HEK293 (cell line): ENCODE measurements at regions not wholly inside any gene's neighbourhood (a gene's known extent, or its start where the extent isn't known, plus 50 kb on each side); places are given as distances from the start of the nearest gene placed in this dataset.

Source experiments
- CTCF ChIA-PET: fragments of 350-600 bp; formaldehyde crosslinking; extraction: SDS; loops from one replicate; lab custom pipeline; 2021; ENCODE audit warnings: antibody characterized with exemption; lab: Yijun Ruan, JAX
- POLR2A ChIA-PET: fragments of 300-600 bp; formaldehyde crosslinking; extraction: SDS; loops from one replicate; lab custom pipeline; 2020; ENCODE audit warnings: antibody characterized with exemption, inconsistent platforms; lab: Yijun Ruan, JAX
- H3K27ac ChIP-seq: fragments of 200-500 bp; sonication (Bioruptor generic); 2 replicates; pipeline ENCODE4 v1.5.1; 2014; ENCODE audit warnings: low read depth, low read length, control low read depth, inconsistent platforms; ENCODE audit errors: extremely low read depth
- H3K36me3 ChIP-seq, 2 experiments: fragments of 200-500 bp in 1 of 2; sonication (Bioruptor generic) in 1 of 2; 1 replicate in 1 of 2; 2 replicates in 1 of 2; pipeline ENCODE4 v1.5.1; 2014 to 2017; ENCODE audit warnings: inconsistent platforms in 2 of 2, low read length in 2 of 2; ENCODE audit not compliant: control insufficient read depth in 2 of 2, insufficient read depth in 1 of 2
- H3K4me1 ChIP-seq: fragments of 200-500 bp; sonication (Bioruptor generic); 2 replicates; pipeline ENCODE4 v1.5.1; 2014; ENCODE audit warnings: mild to moderate bottlenecking, low read length, inconsistent platforms; ENCODE audit not compliant: control insufficient read depth, insufficient read depth
- H3K4me3 ChIP-seq: 2 replicates; pipeline ENCODE4 v1.5.1; 2011; ENCODE audit warnings: low read depth, mild to moderate bottlenecking, control low read depth, low read length, moderate library complexity
- H3K9me3 ChIP-seq: fragments of 200-500 bp; sonication (Bioruptor generic); 2 replicates; pipeline ENCODE4 v1.5.1; 2014; ENCODE audit warnings: low read depth, low read length, inconsistent platforms; ENCODE audit not compliant: control insufficient read depth, insufficient read depth
- GFI1B ChIP-seq: fragments of 450-650 bp; formaldehyde crosslinking; IDR thresholded peaks from 2 replicates; pipeline ENCODE4 v1.5.1; 2016; ENCODE audit warnings: missing biosample characterization, missing genetic modification characterization
- MZF1 ChIP-seq: fragments of 450-650 bp; formaldehyde crosslinking; IDR thresholded peaks from 2 replicates; pipeline ENCODE4 v1.5.1; 2017; ENCODE audit warnings: missing biosample characterization, missing genetic modification characterization, borderline replicate concordance
- PBX3 ChIP-seq: sonication (generic); formaldehyde crosslinking; IDR thresholded peaks from 2 replicates; pipeline ENCODE4 v1.8.1; 2022; ENCODE audit warnings: mild to moderate bottlenecking, moderate library complexity, missing genetic modification reagents
- PRDM4 ChIP-seq: fragments of 450-650 bp; formaldehyde crosslinking; IDR thresholded peaks from 2 replicates; pipeline ENCODE4 v1.5.1; 2017; ENCODE audit warnings: missing biosample characterization, missing genetic modification characterization
- SP2 ChIP-seq: fragments of 450-650 bp; formaldehyde crosslinking; IDR thresholded peaks from 2 replicates; pipeline ENCODE4 v1.5.1; 2016; ENCODE audit warnings: missing biosample characterization, missing genetic modification characterization
- WT1 ChIP-seq: fragments of 450-650 bp; formaldehyde crosslinking; IDR thresholded peaks from 2 replicates; pipeline ENCODE4 v1.5.1; 2016; ENCODE audit warnings: missing biosample characterization, missing genetic modification characterization
- ZBTB11 ChIP-seq: fragments of 450-650 bp; formaldehyde crosslinking; conservative IDR thresholded peaks from 2 replicates; pipeline ENCODE4 v1.5.1; 2016; ENCODE audit warnings: low read depth, missing biosample characterization, missing genetic modification characterization
- ZBTB6 ChIP-seq: fragments of 450-650 bp; formaldehyde crosslinking; IDR thresholded peaks from 2 replicates; pipeline ENCODE4 v1.5.1; 2017; ENCODE audit warnings: missing biosample characterization, missing genetic modification characterization
- ZNF404 ChIP-seq: fragments of 450-650 bp; formaldehyde crosslinking; IDR thresholded peaks from 2 replicates; pipeline ENCODE4 v1.5.1; 2017; ENCODE audit warnings: missing biosample characterization, missing genetic modification characterization
- ZNF48 ChIP-seq: fragments of 450-650 bp; formaldehyde crosslinking; IDR thresholded peaks from 2 replicates; pipeline ENCODE4 v1.5.1; 2016; ENCODE audit warnings: missing biosample characterization, missing genetic modification characterization
- ZNF488 ChIP-seq: fragments of 450-650 bp; formaldehyde crosslinking; IDR thresholded peaks from 2 replicates; pipeline ENCODE4 v1.5.1; 2016; ENCODE audit warnings: missing biosample characterization, missing genetic modification characterization
- ZNF670 ChIP-seq: fragments of 450-650 bp; formaldehyde crosslinking; IDR thresholded peaks from 2 replicates; pipeline ENCODE4 v1.5.1; 2016; ENCODE audit warnings: missing biosample characterization, missing genetic modification characterization, low read depth
- ZNF704 ChIP-seq: fragments of 450-650 bp; formaldehyde crosslinking; IDR thresholded peaks from 2 replicates; pipeline ENCODE4 v1.5.1; 2016; ENCODE audit warnings: missing biosample characterization, missing genetic modification characterization
- ZNF792 ChIP-seq: fragments of 450-650 bp; formaldehyde crosslinking; IDR thresholded peaks from 2 replicates; pipeline ENCODE4 v1.5.1; 2016; ENCODE audit warnings: missing biosample characterization, missing genetic modification characterization
- ZSCAN16 ChIP-seq: fragments of 450-650 bp; formaldehyde crosslinking; IDR thresholded peaks from 2 replicates; pipeline ENCODE4 v1.5.1; 2016; ENCODE audit warnings: missing biosample characterization, missing genetic modification characterization
- ZSCAN4 ChIP-seq: fragments of 450-650 bp; formaldehyde crosslinking; IDR thresholded peaks from 2 replicates; pipeline ENCODE4 v1.5.1; 2017; ENCODE audit warnings: missing biosample characterization, missing genetic modification characterization

- Histone ChIP-seq H3K27ac (no peak overlapping the region), H3K4me3 (no peak overlapping the region), H3K36me3 (no peaks in the 10 kb centered on the region), H3K9me3 (no peaks in the 10 kb centered on the region), H3K4me1 (no peaks in the 10 kb centered on the region)
- TF ChIP-seq WT1 (no peak), ZNF48 (tag by site-specific recombination) (no peak), PRDM4 (tag by site-specific recombination) (no peak), ZSCAN4 (no peak), ZBTB11 (no peak), ZNF404 (tag by site-specific recombination) (no peak), SP2 (tag by site-specific recombination) (no peak), ZSCAN16 (no peak), ZNF792 (tag by site-specific recombination) (no peak), PBX3 (CRISPR knock-in tag) (no peak), MZF1 (tag by site-specific recombination) (no peak)
- CTCF ChIA-PET = no interaction called here
- POLR2A ChIA-PET = no interaction called here
These were observed 353.8 kb upstream of the PABPC5 start for GRCh38 chrX:91080822-91081221.

- no peak for TF ChIP-seq ZBTB6 (tag by site-specific recombination)
- no peak for TF ChIP-seq GFI1B (tag by site-specific recombination)
- no peak for TF ChIP-seq ZNF704 (tag by site-specific recombination)
- no peak for TF ChIP-seq ZNF670 (tag by site-specific recombination)
- no peak for TF ChIP-seq ZNF488 (tag by site-specific recombination)
- CTCF ChIA-PET = no interaction called here
- no peak overlapping the region for H3K27ac ChIP-seq
- H3K9me3 ChIP-seq = no peaks in the 10 kb centered on the region
- H3K36me3 ChIP-seq = no peaks in the 10 kb centered on the region
- H3K4me1 ChIP-seq = no peaks in the 10 kb centered on the region
- POLR2A ChIA-PET = no interaction called here
- H3K4me3 ChIP-seq = no peak overlapping the region
These were observed 352.8 kb upstream of the PABPC5 start for GRCh38 chrX:91081873-91082272.
